AG04450 (cell line): ENCODE measurements at regions not wholly inside any gene's neighbourhood (a gene's known extent, or its start where the extent isn't known, plus 50 kb on each side); places are given as distances from the start of the nearest gene placed in this dataset.
"Not testable (repeated sequence)": the region's sequence is repeated elsewhere in the genome, so short reads cannot be mapped to it uniquely, and the experiment has no call there.

ENCODE experiments used
- CTCF ChIA-PET: fragments of 300-600, 350-600 bp; formaldehyde crosslinking; extraction: SDS; loops from one replicate; lab custom pipeline; 2022; ENCODE audit warnings: antibody characterized with exemption, inconsistent platforms; lab: Charles Lee
- POLR2A ChIA-PET: fragments of 350-600 bp; formaldehyde crosslinking; extraction: SDS; loops from one replicate; lab custom pipeline; 2021; ENCODE audit warnings: antibody characterized with exemption, inconsistent platforms; lab: Yijun Ruan, JAX
- DNase-seq: peaks from one replicate; pipeline ENCODE4 v3.0.0-alpha.2; 2011; ENCODE audit warnings: low read depth, low spot score
- H3K27ac ChIP-seq: one replicate; pipeline ENCODE4 v1.5.1; 2012; ENCODE audit warnings: low read depth, low read length, control low read depth
- H3K27me3 ChIP-seq: one replicate; pipeline ENCODE4 v1.6.0; 2012; ENCODE audit warnings: low read length; ENCODE audit not compliant: control insufficient read depth, insufficient read depth
- H3K4me3 ChIP-seq: 2 replicates; pipeline ENCODE4 v1.5.1; 2011; ENCODE audit warnings: mild to moderate bottlenecking, low read depth, low read length, control low read depth
- H3K9me3 ChIP-seq: 2 replicates; pipeline ENCODE4 v1.5.1; 2012; ENCODE audit warnings: low read length; ENCODE audit not compliant: control insufficient read depth, insufficient read depth
- TF ChIP-seq, protein P1 (sequence below): IDR thresholded peaks from 2 replicates; pipeline ENCODE4 v1.5.1; 2011; ENCODE audit warnings: low read depth, low read length, control low read depth, inconsistent platforms

DNA sequence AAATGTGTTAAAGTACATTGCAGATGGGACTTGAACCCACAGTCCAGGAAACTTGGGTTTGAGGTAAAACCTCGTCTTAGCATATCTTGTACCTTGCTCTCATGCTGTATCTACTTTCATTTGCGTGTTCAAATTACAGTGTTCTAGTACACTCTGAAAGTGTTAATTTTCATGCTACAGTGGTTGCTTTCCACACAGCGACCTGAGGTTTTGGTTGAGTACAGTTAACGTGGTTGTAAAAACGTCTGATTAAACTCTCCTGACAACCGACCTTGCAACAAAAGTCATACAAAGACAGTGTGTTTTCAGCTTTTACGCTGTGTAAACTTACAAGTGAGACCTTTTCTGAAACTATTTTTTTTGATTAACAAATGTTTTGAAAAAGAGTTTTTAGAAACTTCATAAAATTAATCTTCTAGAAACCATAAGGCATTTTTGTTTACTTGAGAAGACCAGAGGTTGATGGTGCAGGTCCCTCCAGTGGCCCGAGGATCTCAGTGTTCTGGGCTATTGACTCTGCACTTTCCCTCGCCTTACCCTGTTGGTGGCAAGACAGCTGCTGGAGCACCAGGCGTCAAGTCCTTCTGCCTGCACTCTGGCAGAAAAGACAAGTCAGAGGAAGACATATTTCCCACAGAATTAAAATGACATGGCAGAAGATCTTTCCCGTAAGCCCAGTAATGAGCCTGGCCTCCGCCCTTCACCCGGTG, 334.0 kb downstream of the THBS2 start:
- no peaks in the 10 kb centered on the region for H3K27me3 ChIP-seq
- no peak for DNase-seq
- no peaks in the 10 kb centered on the region for H3K9me3 ChIP-seq
- no peak overlapping the region for H3K4me3 ChIP-seq
- POLR2A ChIA-PET: no interaction called here
- H3K27ac ChIP-seq: no peak overlapping the region
- CTCF ChIA-PET: no interaction called here
- TF ChIP-seq, protein P1, sequence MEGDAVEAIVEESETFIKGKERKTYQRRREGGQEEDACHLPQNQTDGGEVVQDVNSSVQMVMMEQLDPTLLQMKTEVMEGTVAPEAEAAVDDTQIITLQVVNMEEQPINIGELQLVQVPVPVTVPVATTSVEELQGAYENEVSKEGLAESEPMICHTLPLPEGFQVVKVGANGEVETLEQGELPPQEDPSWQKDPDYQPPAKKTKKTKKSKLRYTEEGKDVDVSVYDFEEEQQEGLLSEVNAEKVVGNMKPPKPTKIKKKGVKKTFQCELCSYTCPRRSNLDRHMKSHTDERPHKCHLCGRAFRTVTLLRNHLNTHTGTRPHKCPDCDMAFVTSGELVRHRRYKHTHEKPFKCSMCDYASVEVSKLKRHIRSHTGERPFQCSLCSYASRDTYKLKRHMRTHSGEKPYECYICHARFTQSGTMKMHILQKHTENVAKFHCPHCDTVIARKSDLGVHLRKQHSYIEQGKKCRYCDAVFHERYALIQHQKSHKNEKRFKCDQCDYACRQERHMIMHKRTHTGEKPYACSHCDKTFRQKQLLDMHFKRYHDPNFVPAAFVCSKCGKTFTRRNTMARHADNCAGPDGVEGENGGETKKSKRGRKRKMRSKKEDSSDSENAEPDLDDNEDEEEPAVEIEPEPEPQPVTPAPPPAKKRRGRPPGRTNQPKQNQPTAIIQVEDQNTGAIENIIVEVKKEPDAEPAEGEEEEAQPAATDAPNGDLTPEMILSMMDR: no peak

DNA sequence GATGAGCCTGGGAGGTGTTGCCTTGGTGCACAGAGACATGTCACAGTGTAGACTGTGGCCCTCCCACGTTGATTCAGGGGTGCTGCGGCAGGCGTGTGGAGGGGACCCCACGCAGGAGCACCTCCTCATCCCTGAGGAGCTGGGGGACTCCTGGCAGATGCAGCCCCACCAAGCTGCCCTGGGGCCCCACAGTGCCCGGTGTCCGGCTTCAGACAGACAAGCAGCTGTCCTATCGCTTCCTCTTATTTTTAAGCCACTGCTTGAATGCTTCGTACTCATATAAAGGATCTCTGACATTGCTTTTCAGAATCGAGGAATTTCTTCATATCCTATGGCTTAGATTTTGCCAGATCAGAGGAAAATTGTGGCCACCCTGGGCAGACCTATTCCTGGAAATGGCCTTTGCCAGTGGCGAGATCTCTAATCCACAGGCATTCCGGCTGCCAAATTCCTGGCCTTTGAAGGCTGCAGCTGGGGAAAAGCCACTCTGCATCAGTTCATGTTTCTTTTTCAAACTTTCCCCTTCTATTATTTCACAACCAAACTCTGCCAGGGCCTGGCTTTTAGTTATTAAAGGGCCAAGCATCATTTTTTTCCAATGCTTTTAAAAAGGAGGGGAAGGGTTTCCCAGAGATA, 337.0 kb downstream of the THBS2 start:
- no peak for DNase-seq
- POLR2A ChIA-PET: no interaction called here
- Histone ChIP-seq H3K4me3 (no peak overlapping the region), H3K27me3 (no peaks in the 10 kb centered on the region), H3K9me3 (peaks cover 8% of the 10 kb centered on the region; the same call in 1 of the 2 replicates), H3K27ac (no peak overlapping the region)
- CTCF ChIA-PET: interaction anchor here (0.6 kb wide), 1 partner anchor 644 kb away, joined by 3 read pairs; no protein-coding TSS in a partner anchor
- TF ChIP-seq, protein P1: no peak

DNA sequence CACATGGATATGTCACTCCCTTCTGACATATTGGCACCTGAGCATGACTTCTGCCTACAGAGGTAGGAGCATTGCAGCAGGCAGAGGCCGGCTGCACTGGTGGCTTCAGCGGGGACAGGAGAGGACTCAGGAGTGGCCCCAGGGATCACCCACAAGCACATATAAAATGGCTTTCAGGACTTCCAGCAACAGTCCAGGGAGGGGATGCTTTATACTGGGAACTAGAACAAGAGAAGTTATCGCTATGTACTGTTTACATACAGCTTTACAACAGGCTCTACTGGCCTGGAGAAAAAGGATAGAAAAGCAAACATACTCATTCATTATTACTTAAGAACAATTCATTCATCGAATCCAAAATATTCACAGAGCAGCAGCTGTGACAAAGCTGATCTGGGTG, 337.8 kb downstream of the THBS2 start:
- Histone ChIP-seq H3K4me3 (no peak overlapping the region), H3K27ac (no peak overlapping the region), H3K9me3 (peaks cover 8% of the 10 kb centered on the region; the same call in 1 of the 2 replicates), H3K27me3 (no peaks in the 10 kb centered on the region)
- CTCF ChIA-PET: interaction anchor here (0.6 kb wide), 1 partner anchor 645 kb away, joined by 3 read pairs; no protein-coding TSS in a partner anchor
- DNase-seq: no peak
- TF ChIP-seq, protein P1: no peak
- POLR2A ChIA-PET: no interaction called here

DNA sequence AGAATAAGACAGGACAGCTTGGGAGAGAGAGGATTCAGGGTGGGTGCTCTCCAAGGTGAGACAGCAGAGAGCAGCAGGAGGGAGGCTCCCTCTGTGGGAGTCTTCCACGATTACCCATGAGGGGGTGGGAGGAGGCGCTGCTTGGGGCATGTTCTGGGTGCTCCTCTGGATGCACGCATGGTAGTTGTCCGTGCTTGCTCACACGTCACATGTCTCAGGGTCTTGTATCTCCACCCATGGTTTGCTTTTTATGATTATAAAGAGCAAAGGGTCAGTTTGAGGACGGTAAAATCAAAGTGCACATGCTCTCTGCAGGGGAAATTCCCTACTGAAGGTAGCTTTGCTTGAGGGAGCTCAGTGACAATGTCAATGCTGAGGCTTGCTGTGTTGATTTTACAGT, 338.4 kb downstream of the THBS2 start:
- Histone ChIP-seq H3K4me3 (no peak overlapping the region), H3K27ac (no peak overlapping the region), H3K9me3 (peaks cover 11% of the 10 kb centered on the region), H3K27me3 (no peaks in the 10 kb centered on the region)
- ChIA-PET CTCF (no interaction called here), POLR2A (no interaction called here)
- no peak for DNase-seq
- TF ChIP-seq, protein P1: no peak

DNA sequence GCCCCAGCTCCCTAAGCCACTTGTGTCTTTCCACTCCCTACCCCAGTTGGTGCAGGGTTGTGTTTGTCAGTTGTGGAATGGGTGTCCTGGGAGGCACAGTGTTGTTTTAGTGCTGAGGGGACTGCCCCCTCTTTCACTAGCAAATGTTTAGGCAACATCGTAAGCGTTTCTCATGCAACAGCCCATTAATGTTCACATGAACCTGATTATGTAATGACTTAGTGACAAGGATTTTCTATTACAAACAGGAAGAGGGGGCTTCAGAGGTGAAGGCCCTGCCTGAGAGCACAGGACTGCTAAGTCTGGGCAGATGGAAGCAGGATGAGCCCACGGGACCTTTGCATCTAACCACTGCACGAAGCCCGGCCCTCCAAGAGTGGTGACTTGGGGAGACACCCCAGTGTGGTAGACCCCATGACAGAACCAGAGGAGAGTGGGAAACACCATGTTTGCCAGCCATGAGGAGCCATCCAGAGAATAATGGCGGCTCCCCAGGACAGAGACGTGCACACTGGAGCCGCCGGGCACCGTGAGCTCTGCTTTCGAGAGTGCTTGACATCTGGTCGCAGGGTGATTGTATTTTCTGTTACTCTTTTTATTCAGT, 339.7 kb downstream of the THBS2 start:
- Histone ChIP-seq H3K9me3 (peaks cover 20% of the 10 kb centered on the region), H3K4me3 (no peak overlapping the region), H3K27ac (no peak overlapping the region), H3K27me3 (no peaks in the 10 kb centered on the region)
- ChIA-PET CTCF (no interaction called here), POLR2A (no interaction called here)
- TF ChIP-seq, protein P1: no peak
- DNase-seq: no peak

DNA sequence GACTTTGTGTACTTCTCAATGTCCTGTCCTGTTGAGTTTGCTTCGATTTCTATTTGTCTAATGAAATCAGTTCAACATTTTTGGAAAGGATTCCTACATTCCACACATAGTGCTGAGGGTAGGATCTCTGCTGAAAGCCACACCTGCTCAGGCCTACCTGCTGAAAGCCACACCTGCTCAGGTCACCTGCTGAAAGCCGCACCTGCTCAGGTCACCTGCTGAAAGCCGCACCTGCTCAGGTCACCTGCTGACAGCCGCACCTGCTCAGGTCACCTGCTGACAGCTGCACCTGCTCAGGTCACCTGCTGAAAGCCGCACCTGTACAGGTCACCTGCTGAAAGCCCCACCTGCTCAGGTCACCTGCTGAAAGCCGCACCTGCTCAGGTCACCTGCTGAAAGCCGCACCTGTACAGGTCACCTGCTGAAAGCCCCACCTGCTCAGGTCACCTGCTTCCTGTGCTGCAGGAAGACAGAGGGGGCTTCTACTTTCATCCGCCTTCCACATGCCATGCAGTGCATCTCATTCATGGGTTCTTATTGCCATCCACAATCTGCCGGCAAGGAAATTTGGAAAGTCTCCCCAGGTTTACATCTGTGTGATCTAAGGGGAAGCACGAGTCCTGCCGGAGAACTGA, 340.3 kb downstream of the THBS2 start:
- H3K27ac ChIP-seq, H3K27me3 ChIP-seq, POLR2A ChIA-PET, DNase-seq, CTCF ChIA-PET, H3K4me3 ChIP-seq: not testable (repeated sequence)
- peaks cover 20% of the 10 kb centered on the region for H3K9me3 ChIP-seq
